Esophagus muscularis mucosa (tissue), 3 donors: ENCODE measurements at regions not wholly inside any gene's neighbourhood (a gene's known extent, or its start where the extent isn't known, plus 50 kb on each side); places are given as distances from the start of the nearest gene placed in this dataset.

Source experiments
- CTCF ChIP-seq, 3 experiments: fragments of 200-600 bp in 2 of 3; fragments of 450-650 bp in 1 of 3; sonication (generic) in 2 of 3; IDR thresholded peaks; one replicate each; pipeline ENCODE4 v1.5.1; 2017 to 2019; ENCODE audit warnings: antibody characterized with exemption in 3 of 3, mild to moderate bottlenecking in 2 of 3, moderate library complexity in 1 of 3
- POLR2A ChIP-seq: fragments of 450-650 bp; IDR thresholded peaks from one replicate; pipeline ENCODE4 v1.6.1; 2017; ENCODE audit warnings: antibody characterized with exemption, moderate library complexity, mild to moderate bottlenecking, low read depth
- POLR2AphosphoS5 ChIP-seq, 2 donors: sonication (generic); formaldehyde crosslinking; IDR thresholded peaks; one replicate each; pipeline ENCODE4 v1.6.1; 2017; ENCODE audit warnings: antibody characterized with exemption in 2 of 2

- TF ChIP-seq CTCF (IDR thresholded peaks at IDR 0.05) (no peak), POLR2A (no peak), POLR2AphosphoS5 (IDR thresholded peaks at IDR 0.05) (no peak)
Observed at GRCh38 chr11:95698676-95699557, 90.7 kb downstream of the FAM76B start.
